NCI-H2081 (cell line): ENCODE measurements at regions not wholly inside any gene's neighbourhood (a gene's known extent, or its start where the extent isn't known, plus 50 kb on each side); places are given as distances from the start of the nearest gene placed in this dataset.
"Not testable (repeated sequence)": the region's sequence is repeated elsewhere in the genome, so short reads cannot be mapped to it uniquely, and the experiment has no call there.

Experiments
- DNase-seq, 2 experiments: peaks; one replicate each; lab custom pipeline; 2025; lab: John Stamatoyannopoulos, UW

DNA sequence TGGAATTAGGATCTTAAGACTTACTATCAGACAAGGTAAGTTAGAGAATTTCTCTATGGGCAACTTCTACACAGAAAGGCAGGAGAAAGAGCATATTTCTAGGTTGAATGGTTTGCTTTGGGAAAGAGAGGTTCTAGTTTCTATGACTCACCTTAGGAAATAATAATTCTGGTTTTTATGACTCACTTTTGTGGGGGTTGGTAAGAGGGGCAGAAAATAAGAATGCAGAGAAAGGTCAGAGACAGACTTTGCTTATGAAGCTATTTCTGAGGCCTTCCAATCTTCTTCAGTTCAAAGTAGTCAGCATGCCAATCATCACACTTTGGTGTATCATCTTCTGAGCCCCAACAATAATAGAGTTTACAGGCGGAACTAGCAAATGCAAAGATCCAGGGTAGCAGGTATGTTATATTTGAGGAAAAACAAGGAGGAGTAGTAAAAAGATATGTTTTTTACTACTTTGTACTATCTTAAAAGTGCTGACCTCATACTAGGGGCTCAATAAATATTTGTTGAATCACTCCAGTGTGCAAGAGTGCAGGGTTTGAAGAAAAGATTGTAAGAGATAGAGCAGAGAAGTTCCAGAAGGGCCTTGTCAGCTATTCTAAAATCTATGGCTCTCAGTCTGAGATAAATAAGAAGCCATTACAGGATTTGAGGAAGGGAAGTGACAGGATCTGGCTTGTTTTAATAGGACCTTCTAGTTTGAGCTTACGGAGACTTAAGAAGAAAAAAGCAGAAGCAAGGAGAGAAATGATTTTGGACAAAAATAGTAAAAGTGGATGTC is 56.7 kb upstream of the LRFN5 start:
- no peak for DNase-seq

DNA sequence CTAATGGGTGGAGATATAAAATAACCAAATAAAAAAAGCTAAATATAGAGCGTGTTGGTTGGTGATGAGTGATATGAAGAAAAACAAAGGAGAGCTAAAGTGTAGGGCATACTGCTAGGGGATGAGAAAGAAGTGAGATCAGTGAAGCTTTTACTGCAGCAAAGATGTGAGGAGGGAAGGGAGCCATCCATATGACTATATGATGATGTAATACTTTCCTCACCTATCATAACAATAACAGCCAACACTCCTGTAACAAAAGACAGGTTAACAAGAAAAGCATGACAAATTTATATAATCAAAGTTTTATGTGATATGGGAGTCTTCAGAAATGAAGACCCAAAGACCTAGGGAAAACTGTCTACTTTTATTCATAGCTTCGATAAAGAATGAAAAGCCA is 57.4 kb upstream of the LRFN5 start:
- no peak for DNase-seq

DNA sequence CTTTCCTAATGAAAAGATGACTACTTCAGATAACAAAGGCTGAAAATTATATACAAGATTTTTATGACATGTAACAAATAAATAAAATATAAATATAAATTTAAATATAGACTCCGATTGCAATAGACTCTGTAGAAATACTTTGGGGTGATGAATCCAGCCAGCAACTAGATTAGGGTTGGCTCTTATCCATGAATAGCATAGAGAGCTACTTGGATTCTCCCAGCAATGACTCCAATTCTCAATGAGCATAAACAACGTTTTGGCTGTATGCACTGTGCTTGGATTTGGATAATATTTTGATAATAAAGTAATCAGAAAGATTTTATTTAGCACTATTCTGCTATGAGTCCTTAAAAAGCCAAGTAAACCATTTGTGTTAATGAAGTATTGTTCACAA is 58.0 kb upstream of the LRFN5 start:
- no peak for DNase-seq

DNA sequence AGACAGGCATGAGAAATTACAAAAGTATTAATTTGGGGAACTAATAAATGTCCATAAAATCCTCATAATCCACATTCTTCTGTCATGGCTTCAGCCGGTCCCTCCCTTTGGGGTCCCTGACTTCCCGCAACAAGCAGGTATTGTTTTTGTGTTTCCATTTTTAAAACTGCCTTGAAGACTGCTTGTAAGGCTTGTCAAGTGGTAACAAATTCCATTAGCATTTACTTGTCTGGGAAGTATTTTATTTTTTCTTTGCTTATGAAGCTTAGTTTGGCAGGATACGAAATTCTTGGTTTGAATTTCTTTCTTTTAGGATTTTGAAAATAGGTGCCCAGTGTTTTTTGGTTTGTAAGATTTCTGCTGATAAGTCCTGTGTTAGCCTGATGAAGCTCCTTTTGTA is 65.3 kb upstream of the LRFN5 start:
- DNase-seq, result no peak

DNA sequence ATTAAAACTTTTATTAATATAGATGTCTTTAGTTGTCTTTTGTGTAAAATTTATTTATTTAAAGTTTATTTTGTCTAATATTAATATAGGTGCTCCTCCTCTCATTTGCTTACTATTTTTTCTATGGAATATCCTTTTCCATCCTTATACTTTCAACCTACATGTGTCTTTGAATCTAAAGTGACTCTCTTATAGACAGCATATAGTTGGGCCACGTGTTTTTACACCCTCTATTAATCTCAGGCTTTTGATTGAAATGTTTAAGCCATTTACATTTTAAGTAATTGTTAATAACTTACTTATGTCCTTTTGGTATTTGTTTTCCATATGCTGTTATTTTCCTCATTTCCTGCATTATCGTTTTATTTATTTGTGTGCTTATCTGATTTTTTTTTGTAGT is 74.4 kb upstream of the LRFN5 start:
- DNase-seq, result no peak

DNA sequence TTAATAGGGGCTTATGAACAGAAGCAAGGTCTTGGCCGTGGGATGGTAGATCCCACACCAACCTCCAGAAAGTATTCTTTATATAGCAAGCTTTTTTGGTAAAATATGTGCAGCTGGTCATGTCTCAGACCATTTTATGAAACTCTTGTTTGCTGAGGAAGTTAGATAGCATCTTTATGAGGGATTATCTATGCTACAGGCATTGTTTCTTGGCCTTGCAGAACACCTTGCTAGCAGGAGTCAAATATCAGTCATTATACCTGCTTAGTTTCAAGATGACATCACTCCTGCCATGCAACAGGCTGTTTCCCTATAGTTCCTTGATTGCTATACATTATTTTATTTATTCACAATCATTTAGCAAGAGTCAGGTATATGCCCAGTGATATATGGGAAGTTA is 84.8 kb upstream of the LRFN5 start:
- no peak for DNase-seq

DNA sequence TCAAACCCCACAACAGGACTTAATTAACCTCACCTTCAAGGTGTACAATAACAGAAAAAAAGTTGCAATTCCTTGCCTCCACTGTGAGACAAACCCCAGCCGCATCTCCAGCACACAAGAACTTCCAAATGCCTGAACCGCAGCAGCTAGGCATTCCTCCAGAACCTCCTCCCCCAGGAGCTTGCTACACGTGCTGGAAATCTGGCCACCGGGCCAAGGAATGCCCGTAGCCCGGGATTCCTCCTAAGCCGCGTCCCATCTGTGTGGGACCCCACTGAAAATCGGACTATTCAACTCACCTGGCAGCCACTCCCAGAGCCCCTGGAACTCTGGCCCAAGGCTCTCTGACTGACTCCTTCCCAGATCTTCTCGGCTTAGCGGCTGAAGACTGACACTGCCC is 88.6 kb upstream of the LRFN5 start:
- DNase-seq, result not testable (repeated sequence)

DNA sequence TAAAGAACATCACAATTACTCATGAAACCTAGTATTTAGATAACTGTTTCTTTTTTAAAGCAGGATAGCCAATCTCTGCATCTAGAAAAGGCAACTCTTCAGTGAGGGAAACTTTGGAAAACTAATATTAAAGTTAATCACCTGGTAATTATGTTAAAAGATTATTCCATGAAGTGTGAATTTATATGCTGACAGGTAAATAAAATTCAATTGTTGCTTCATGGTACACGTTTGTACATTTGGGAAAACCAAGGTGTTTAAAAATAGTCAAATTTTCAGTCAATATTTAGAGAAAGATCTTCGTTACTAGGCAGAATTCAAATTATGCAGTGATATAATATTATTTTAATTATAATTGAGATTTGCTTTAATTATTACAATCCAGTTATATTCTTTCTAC is 100.1 kb upstream of the LRFN5 start:
- no peak for DNase-seq

DNA sequence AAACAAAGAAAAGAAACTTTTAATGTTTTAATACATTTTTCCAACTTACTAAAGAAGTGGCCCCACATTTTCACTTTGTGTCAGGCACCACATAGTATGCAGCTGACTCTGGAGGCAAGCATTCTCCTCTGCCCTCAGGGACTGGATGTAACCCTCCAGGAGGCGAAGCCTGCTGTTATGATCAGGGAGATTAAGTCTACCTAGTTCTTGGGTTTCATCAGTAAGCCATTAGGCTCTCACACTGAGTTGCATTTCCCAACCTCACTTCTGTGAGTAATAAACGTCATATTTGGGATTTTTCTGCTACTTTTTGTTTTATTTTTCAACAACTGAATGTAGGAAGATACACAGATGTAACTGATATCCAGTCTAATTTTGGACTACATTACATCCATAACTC is 101.2 kb upstream of the LRFN5 start:
- DNase-seq, result no peak

DNA sequence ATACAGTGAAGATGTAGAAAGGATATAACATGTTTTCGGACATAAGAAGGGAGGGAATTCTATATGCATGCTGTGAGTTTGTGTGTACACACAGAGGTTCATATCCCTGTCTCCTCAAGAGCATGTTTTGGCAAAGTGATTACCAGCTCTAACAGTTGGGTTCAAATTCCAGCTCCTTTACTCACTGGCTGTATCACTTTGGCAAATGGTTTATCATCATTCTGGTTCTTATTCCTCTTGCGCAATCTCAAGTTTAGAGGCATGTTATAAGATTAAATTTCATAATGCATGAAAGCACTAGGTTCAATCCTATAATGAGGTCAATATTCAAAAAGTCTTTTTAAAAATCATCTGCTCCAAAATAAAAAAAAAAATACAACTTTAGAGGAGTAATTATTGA is 107.7 kb upstream of the LRFN5 start:
- DNase-seq, result no peak

DNA sequence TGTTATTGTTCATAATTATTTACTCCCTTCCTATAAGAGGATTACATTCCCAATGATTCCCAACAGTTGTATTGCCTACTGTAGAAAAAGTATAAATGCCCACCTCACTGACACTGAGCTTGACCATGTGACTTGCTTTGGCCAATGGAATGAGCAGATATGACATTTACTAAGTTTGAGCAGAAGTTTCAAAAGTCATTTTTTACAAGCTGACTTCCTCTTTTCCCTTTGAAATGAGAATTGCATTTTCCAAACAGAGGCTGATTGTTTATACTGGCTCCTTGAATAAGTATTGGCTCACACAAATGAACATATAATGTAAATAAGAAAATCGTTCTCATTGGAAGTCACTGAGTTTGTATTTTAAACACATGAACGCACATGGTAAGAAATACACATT is 116.4 kb upstream of the LRFN5 start:
- DNase-seq, result no peak

DNA sequence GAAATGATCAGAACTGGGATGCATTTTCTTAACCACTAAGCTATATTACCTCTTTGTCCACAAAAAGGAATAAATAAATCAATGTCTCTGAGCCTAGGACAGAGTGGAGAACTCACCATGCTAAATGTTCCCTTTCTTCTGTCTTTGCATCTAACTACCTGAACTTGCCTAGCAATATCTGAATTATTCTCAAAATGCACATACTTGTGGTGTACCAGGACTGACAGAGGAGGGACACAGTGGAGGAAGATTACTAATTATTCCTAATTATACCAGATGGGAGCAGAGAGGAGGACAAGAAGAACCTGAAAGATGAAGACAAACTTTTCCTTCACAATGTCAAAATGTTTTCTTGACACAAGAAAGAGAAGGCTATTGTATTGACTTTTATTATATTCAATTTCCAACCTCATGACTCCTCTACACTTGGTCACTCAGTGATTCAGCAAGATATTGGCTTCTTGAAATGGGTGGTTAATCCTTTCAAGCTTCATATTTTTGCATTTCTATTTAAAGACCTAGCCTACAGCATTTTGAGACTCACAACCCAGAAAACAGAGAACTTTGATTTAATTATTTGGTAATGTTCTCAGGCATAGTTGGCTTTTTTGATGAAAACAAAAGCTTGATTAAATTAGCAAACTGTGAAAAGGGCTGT is 117.2 kb upstream of the LRFN5 start:
- DNase-seq, result no peak

DNA sequence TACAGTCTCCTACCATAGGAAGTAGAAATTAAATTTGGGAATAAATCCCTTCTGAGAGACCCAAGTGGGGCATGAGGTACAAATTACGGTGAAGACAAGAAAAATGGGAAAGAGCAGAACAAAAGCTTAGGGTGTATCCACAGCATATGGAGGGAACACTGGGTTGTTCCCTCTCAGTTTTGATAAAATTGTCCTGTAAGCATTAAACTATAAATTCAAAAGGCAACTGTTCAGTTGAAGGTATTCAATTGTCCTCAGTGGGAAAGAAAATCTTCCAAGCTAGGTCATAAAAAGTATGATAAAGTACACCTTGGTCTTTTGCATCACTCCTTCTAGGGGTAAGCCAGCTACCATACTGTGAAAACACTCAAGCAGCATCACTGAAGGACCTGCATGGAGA is 118.3 kb upstream of the LRFN5 start:
- DNase-seq, result no peak

DNA sequence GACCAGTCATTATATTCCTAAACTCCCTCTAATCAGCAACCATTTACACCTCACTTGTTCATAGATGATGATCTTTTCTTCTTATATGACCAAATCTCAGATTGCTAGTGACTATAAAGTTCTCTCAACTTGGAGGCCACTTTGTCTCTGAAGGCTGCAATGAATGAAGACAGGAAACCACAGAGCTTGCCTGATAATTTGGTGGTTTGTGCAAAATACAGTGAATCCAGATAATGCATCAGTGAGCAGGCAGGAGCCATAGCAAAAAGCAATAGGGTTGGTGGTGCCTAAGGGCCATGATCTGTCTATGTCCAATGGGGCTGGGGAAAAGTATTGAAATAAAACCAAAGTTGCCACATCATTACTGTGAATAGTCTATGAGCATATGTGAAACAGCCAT is 123.8 kb upstream of the LRFN5 start:
- DNase-seq, result no peak

DNA sequence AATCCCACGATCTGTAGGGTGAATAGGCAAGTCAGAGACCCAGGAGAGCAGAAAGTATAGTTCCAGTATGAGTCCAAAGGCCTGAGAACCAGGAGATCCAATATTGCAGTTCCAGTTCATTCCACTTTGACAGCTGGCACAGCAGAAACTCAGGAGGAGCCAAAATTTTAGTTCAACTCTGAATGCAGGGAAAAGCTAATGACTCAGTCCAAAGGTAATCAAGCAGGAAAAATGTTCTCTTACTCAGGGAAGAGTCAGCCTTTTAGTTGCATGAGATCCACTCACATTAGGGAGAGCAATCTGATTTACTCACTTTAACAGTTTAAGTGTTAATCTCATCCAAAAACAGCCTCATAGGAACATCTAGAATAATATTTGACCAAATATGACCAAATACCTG is 130.2 kb upstream of the LRFN5 start:
- DNase-seq, result no peak

DNA sequence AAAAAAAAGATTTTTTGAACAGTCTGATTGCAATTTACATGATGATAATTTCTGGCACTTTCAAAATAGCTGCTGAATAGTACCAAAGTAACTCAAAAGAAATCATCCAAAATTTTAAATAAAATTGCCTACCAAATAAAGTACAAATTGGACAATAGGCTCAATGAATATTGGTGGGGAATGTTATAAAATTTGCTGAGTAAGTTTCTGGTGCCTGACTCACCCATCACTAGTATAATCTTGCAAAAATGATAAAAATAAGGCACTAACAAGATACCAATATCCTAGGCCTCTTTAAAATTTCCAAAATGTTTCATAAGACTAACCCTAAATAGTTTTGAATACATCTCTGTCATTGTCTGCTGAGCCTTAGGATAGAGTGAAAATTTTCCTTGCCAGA is 145.3 kb upstream of the LRFN5 start:
- no peak for DNase-seq

DNA sequence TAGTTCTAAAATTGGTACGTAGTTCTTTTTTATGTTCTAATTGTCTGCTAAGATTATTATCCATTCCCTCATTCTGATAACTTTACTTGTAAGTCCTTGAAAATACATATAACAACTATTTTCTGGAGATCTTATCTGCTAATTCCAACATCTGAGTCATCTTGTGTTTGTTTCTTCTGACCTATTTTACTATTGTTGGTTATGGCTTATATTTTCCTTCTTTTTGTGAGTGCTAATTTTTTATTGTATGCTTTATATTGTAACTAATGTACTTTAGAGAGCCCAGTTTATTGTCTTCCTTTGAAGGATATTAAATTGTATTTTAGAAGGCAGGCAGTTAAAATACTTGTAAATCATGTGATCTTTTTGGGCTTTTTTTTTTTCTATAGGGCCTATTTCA is 149.3 kb upstream of the LRFN5 start:
- no peak for DNase-seq

DNA sequence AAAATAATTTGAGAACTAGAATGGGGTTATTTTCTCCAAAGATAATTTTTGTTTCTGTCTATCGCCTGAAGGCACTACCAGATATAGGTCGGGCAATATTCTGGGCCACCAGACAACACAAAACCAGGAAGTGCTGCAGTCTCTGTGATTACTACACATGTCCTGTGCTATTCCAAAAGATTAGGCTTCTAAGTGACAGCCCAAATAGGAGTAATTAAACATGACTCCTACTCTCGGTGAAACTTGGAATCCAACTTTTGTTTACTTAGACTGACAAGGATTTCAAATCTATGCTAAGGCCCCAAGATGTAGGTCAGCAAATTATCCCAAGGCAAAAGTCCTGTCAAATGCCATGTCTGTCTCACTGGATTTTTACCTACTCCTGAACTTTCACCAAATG is 157.6 kb upstream of the LRFN5 start:
- DNase-seq, result no peak

DNA sequence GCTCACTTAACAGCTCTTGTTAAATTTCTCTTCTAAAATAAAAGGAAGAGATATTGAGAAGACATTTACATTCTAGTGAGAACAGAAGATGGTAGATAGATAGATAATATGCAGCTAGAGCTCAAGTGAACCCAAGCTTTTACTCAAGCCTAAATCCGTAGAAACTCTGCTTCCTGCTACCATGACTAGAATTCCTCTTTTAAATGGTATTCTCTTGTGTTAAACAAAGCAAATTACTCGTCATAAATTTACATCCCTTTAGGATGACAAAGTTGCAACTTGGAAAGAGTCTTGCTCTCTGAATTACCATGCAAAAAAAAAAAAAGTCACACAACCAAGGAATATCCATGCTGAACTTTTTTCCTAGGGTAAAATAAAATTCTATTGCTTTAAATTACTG is 160.7 kb upstream of the LRFN5 start:
- no peak for DNase-seq

DNA sequence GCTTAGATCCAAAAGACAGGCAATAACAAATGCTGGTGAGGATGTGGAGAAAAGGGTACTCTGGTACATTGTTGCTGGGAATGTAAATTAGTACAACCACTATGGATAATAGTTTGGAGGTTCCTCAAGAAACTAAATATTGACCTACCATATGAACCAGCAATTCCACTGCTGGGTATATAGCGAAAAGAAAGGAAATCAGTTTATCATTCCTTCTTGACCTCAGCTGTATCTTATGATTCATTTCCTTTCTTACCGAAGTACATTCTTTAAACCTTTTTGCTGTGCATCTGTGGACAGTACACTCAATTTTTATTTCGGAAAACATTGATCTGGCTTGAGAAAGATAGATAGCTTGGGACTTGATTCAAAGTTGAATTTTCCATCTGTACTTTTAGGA is 183.2 kb upstream of the LRFN5 start:
- DNase-seq, result no peak

DNA sequence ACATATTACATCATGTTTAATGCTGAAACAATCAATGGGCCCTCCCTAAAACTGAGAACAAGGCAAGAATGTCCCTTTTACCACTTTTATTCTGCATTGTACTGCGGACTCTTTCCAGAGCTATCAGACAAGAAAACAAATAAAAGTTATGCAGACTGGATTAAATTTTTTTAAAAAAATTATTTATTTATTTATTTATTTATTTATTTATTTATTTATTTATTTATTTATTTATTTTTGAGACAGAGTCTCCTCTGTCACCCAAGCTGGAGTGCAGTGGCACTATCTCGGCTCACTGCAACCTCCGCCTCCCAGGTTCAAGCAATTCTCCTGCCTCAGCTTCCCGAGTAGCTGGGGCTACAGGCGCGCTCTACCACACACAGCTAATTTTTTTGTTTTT is 185.4 kb upstream of the LRFN5 start:
- DNase-seq, result not testable (repeated sequence)

DNA sequence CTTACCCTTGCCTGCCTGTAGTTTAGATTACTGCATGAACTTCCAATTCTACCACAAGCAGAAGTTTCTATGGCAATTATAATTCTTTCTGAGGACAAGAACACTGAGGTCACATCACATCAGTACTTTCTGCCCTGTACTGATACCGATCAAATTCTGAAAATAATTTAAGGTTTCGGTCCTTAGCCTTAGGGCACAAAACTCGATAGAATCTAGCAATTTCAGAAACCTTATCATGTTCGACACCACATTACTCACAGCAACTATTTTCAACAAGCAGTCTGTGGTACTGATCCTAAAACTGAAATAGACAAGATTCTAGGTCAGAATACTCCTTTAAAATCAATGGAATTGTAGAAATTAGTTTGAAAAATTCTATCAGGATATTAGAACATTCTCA is 187.0 kb upstream of the LRFN5 start:
- no peak for DNase-seq

DNA sequence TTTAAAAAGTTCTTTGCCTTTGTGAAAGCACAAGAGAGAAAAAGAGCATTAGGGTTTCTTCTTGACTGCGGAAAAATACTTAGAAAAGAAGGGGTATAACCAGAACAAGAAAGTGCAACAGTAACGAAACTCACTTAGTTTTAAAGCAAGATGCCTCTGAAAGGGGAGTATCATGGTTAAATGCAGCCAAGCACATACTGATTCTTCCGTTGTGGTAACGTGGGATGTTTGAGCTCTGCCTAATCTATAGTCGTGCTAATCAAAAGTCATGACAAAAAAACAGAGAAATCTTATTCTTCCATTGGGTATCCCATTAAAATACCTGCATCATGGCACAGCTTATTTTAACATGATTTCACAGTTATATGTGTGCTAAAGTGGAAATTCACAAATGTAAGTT is 187.8 kb upstream of the LRFN5 start:
- no peak for DNase-seq

DNA sequence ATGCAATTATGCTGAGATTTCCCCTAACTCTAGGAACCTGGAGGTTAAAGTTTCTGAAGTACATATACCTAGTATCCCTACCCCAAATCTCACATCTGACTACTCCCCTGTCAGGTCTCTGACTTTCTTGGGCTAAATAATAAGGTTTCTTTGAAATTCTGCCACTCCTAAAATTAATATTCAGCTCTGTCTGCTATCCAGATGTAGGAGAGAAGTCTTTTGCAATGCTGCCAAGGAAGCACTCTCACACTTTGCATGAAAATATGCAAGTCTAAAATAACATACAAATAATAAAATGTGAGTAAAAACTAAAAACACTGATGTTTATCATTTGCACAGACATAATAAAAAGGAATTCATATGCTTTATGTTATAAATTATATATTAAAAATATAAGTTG is 196.9 kb upstream of the LRFN5 start:
- DNase-seq, result no peak
